Stomach (tissue), 8 donors: ENCODE measurements at regions not wholly inside any gene's neighbourhood (a gene's known extent, or its start where the extent isn't known, plus 50 kb on each side); places are given as distances from the start of the nearest gene placed in this dataset.

Experiments used
- DNase-seq, 2 donors: peaks; one replicate each; pipeline versions ENCODE4 v3.0.0 to v3.0.0-alpha.2; 2013 to 2019
- H3K27ac ChIP-seq, 5 donors: fragments of 200-600 bp in 4 of 5; sonication (generic) in 4 of 5; one replicate each; pipeline ENCODE4 v1.5.1; 2013 to 2019; ENCODE audit warnings: mild to moderate bottlenecking in 1 of 5, moderate library complexity in 1 of 5
- H3K27me3 ChIP-seq, 3 donors: fragments of 200-600 bp; sonication (generic); one replicate each; pipeline ENCODE4 v1.5.1; 2017 to 2019; ENCODE audit warnings: mixed run types in 1 of 3
- H3K36me3 ChIP-seq, 4 donors: fragments of 200-600 bp; sonication (generic); 1 replicate in 3 of 4; 2 replicates in 1 of 4; pipeline ENCODE4 v1.5.1; 2016 to 2019
- H3K4me1 ChIP-seq, 4 donors: fragments of 200-600 bp; sonication (generic); one replicate each; pipeline ENCODE4 v1.5.1; 2016 to 2019
- H3K4me3 ChIP-seq, 4 donors: fragments of 200-600 bp; sonication (generic) in 3 of 4; one replicate each; pipeline ENCODE4 v1.5.1; 2016 to 2019; ENCODE audit warnings: mild to moderate bottlenecking in 1 of 4
- H3K9me3 ChIP-seq, 4 donors: fragments of 200-600 bp; sonication (generic); one replicate each; pipeline ENCODE4 v1.5.1; 2016 to 2019
- CTCF ChIP-seq, 7 experiments: fragments of 450-650 bp in 4 of 7; fragments of 200-600 bp in 3 of 7; sonication (generic) in 3 of 7; IDR thresholded peaks; one replicate each; pipeline ENCODE4 v1.5.1; 2016 to 2019; ENCODE audit warnings: antibody characterized with exemption in 7 of 7, control low read depth in 2 of 7, mild to moderate bottlenecking in 1 of 7
- EP300 ChIP-seq: sonication (generic); formaldehyde crosslinking; IDR thresholded peaks from one replicate; pipeline ENCODE4 v1.6.1; 2017; ENCODE audit warnings: antibody characterized with exemption
- POLR2A ChIP-seq, 4 donors: fragments of 450-650 bp; IDR thresholded peaks; one replicate each; pipeline ENCODE4 v1.6.1; 2016; ENCODE audit warnings: antibody characterized with exemption in 4 of 4, control low read depth in 2 of 4, mild to moderate bottlenecking in 1 of 4, moderate library complexity in 1 of 4
- POLR2AphosphoS5 ChIP-seq, 3 donors: sonication (generic); formaldehyde crosslinking; IDR thresholded peaks; one replicate each; pipeline ENCODE4 v1.6.1; 2016; ENCODE audit warnings: antibody characterized with exemption in 3 of 3
- WGBS, 5 donors: extraction: QIAGEN DNeasy Blood & Tissue Kit in 3 of 5; methylation state at CpG; one replicate each; pipeline versions ENCODE4 v1.1.5 to v1.1.7; 2013 to 2018; 5-methylcytosine and 5-hydroxymethylcytosine counted together
- intact Hi-C: fragments of 100-400 bp; cut with DNase I; formaldehyde crosslinking; loops from one replicate; pipeline ENCODE4 v1.15.1; 2023; ENCODE audit warnings: low total_unique reads
- donor health status: healthy with polysubstance abuse.
- donor health status: Bipolar disorder and iron deficiency.
- donor health status: healthy.

- Histone ChIP-seq H3K27me3 (no peaks in the 10 kb centered on the region), H3K27ac (no peak overlapping the region), H3K4me3 (no peak overlapping the region), H3K9me3 (no peaks in the 10 kb centered on the region), H3K36me3 (no peaks in the 10 kb centered on the region), H3K4me1 (no peaks in the 10 kb centered on the region)
- no peak for DNase-seq
- intact Hi-C loops, result no loop called here
- WGBS, 5 donors, result 82 to 91% (median 84%) methylated on average over 2 of the region's 2 CpGs
- TF ChIP-seq POLR2A (IDR thresholded peaks at IDR 0.05), result no peak
- no peak for TF ChIP-seq EP300
- no peak for TF ChIP-seq POLR2AphosphoS5 (IDR thresholded peaks at IDR 0.05)
- no peak for TF ChIP-seq CTCF (IDR thresholded peaks at IDR 0.05)
Observed at GRCh38 chr13:68350554-68350953, 1120.4 kb upstream of the PCDH9 start.

- H3K36me3 ChIP-seq, result no peaks in the 10 kb centered on the region
- H3K9me3 ChIP-seq, result peaks cover 5 to 16% (median 7%) of the 10 kb centered on the region in 4 donors
- no peak overlapping the region for H3K27ac ChIP-seq
- no peak overlapping the region for H3K4me3 ChIP-seq
- 25 to 54% (median 47%) methylated on average over 3 of the region's 3 CpGs for WGBS, 5 donors
- no peaks in the 10 kb centered on the region for H3K4me1 ChIP-seq
- no peak for DNase-seq
- H3K27me3 ChIP-seq, result no peaks in the 10 kb centered on the region
- intact Hi-C loops, result no loop called here
- TF ChIP-seq POLR2AphosphoS5 (IDR thresholded peaks at IDR 0.05) (no peak), POLR2A (IDR thresholded peaks at IDR 0.05) (no peak), CTCF (IDR thresholded peaks at IDR 0.05) (no peak), EP300 (no peak)
Observed at GRCh38 chr13:68347220-68347619, 1117.1 kb upstream of the PCDH9 start.

GRCh38 chr13:68345963-68346531, 1115.9 kb upstream of the PCDH9 start:
- Histone ChIP-seq H3K27me3 (no peaks in the 10 kb centered on the region), H3K36me3 (no peaks in the 10 kb centered on the region), H3K27ac (no peak overlapping the region), H3K9me3 (peaks cover 5 to 18% (median 7%) of the 10 kb centered on the region in 4 donors), H3K4me3 (no peak overlapping the region), H3K4me1 (no peaks in the 10 kb centered on the region)
- WGBS, 5 donors, result 23 to 62% (median 55%) methylated on average over 1 of the region's 1 CpG
- TF ChIP-seq EP300 (no peak), POLR2A (IDR thresholded peaks at IDR 0.05) (no peak), CTCF (IDR thresholded peaks at IDR 0.05) (no peak), POLR2AphosphoS5 (IDR thresholded peaks at IDR 0.05) (no peak)
- no peak for DNase-seq
- intact Hi-C loops, result no loop called here

GRCh38 chr13:68323124-68323523, 1093.0 kb upstream of the PCDH9 start:
- 82 to 96% (median 91%) methylated on average over 2 of the region's 2 CpGs for WGBS, 5 donors
- Histone ChIP-seq H3K27me3 (no peaks in the 10 kb centered on the region), H3K36me3 (no peaks in the 10 kb centered on the region), H3K9me3 (peaks cover 0 to 46% (median 21%) of the 10 kb centered on the region in 4 donors), H3K4me1 (no peaks in the 10 kb centered on the region), H3K27ac (no peak overlapping the region), H3K4me3 (no peak overlapping the region)
- no peak for DNase-seq
- intact Hi-C loops, result no loop called here
- TF ChIP-seq POLR2A (IDR thresholded peaks at IDR 0.05) (no peak), EP300 (no peak), POLR2AphosphoS5 (IDR thresholded peaks at IDR 0.05) (no peak), CTCF (IDR thresholded peaks at IDR 0.05) (no peak)
